ENCODE measurements at regions not wholly inside any gene's neighbourhood (a gene's known extent, or its start where the extent isn't known, plus 50 kb on each side); places are given as distances from the start of the nearest gene placed in this dataset.

DNA sequence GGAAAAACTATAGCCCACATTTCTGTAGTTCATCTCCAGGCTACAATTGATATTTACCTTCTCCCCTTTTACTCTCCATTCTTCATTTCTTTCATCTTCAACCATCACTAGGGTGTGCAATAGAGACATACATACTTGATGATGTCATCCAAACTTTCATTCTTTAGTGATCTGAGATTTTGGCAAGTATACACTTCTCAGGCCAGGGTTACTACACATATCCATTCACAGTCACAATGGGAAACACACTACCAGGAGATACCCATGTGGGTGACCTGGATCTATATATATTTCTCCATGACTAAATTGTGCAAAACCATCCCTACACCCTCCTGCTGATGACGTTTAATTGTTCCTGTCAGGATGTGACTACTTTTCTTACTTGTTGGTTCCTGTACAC lies 769.5 kb upstream of the DPPA4 start:
- TF ChIP-seq ZFX (IDR thresholded peaks at IDR 0.05) = no peak
- TF ChIP-seq, protein P1, sequence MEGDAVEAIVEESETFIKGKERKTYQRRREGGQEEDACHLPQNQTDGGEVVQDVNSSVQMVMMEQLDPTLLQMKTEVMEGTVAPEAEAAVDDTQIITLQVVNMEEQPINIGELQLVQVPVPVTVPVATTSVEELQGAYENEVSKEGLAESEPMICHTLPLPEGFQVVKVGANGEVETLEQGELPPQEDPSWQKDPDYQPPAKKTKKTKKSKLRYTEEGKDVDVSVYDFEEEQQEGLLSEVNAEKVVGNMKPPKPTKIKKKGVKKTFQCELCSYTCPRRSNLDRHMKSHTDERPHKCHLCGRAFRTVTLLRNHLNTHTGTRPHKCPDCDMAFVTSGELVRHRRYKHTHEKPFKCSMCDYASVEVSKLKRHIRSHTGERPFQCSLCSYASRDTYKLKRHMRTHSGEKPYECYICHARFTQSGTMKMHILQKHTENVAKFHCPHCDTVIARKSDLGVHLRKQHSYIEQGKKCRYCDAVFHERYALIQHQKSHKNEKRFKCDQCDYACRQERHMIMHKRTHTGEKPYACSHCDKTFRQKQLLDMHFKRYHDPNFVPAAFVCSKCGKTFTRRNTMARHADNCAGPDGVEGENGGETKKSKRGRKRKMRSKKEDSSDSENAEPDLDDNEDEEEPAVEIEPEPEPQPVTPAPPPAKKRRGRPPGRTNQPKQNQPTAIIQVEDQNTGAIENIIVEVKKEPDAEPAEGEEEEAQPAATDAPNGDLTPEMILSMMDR (conservative IDR thresholded peaks at IDR 0.05) = no peak

DNA sequence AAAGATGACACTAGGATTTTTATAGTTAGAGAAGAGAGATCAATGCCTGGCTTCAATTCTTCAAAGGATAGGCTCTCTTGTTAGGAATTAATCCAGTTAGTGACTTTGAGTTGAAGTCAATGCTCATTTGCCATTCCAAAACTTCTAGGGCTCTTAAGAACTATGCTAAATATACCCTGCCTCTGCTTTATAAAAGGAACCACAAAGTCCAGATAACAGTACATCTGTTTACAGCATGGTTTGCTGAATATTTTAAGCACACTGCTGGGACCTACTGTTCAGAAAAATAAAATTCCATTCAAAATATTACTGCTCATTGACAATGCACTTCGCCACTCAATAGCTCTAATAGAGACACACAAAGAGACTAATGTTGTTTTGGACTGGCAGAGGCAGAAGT lies 786.6 kb upstream of the DPPA4 start:
- no peak overlapping the region for H3K27ac ChIP-seq
- TF ChIP-seq ZFX (IDR thresholded peaks at IDR 0.05) = no peak
- TF ChIP-seq, protein P1 (conservative IDR thresholded peaks at IDR 0.05) = no peak

More for the DNA sequence above, 769.5 kb upstream of the DPPA4 start:
- H3K27ac ChIP-seq = no peak overlapping the region

DNA sequence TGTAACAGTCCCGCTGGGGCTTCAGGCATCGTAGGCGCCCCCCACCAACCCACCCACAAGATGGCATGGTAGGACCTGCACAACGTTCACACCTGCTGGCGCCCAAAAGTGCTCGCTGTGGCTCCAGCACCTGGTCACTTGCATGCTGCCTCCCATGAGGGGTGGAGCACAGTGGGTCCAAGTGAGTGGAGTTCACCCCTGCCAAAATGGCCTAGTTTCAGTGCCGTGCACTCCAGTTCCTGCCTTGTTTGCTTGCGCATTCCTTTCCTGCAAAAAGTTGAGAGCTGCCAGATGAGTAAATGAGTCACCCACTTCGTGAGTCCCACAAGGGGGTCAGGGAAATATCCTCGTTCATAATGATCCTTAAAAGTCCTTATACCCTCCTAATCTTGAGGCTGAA lies 788.7 kb upstream of the DPPA4 start:
- TF ChIP-seq, protein P1 (conservative IDR thresholded peaks at IDR 0.05) = no peak
- TF ChIP-seq ZFX (IDR thresholded peaks at IDR 0.05) = no peak

DNA sequence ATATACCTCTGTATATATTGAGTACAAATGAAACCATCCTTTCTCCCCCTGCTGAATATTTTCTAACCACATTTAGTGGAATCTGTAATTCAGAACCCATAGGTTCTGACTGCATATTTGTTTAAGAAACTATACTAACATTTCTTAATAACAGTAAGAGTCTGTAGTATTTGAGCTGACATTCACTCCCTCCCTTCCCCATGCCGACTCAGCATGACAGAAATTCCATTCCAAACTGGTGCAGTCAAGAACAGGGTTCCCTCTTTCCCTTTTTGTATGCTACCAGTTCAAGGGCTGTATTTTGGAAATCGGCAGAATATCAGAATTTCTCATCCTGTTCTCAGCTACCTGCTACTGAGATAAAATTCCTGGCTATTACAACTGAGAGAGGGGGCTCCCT lies 796.6 kb upstream of the DPPA4 start:
- no peak overlapping the region for H3K27ac ChIP-seq
- TF ChIP-seq ZFX (IDR thresholded peaks at IDR 0.05) = no peak
- TF ChIP-seq, protein P1 (conservative IDR thresholded peaks at IDR 0.05) = no peak

More for the DNA sequence above, 788.7 kb upstream of the DPPA4 start:
- no peak overlapping the region for H3K27ac ChIP-seq

DNA sequence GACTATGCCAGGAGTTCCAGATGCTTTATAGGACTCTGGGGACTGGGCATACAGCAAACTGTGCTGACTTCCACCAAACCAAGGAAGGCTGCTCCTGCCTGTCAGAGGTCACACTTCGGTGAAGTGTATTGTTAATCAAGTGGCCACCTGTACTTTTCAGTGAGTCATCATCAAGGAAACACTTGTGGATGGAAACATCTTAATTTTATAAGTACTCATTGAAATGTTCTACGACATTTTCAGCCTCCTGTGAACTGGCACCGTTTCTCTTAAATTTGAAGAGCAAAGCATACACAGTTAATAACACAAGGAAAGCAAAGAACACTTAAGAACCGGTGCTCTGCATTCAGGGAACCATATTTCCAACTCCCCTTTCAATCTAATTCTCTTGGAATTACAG lies 801.7 kb upstream of the DPPA4 start:
- H3K27ac ChIP-seq = no peak overlapping the region
- no peak for TF ChIP-seq ZFX (IDR thresholded peaks at IDR 0.05)
- TF ChIP-seq, protein P1 (conservative IDR thresholded peaks at IDR 0.05) = no peak

DNA sequence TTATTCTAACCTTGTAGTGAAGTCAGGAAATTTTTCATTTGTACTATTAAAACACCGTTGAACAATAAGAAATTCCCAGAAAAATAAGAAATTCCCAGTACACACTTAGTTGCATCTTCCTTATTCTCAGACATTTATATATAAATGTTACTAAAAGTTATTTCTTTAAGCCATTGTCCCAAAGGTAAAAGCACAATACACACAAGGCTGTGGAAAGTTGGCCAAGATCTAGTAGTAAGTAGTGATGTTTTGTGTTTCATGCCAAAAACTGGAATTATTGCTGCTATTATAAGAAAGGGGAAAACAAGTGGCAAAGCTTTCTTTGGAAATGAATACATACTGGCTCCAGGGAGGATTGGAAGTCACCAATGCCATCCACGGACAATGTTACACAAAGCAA lies 802.5 kb upstream of the DPPA4 start:
- no peak for TF ChIP-seq ZFX (IDR thresholded peaks at IDR 0.05)
- TF ChIP-seq, protein P1 (conservative IDR thresholded peaks at IDR 0.05) = no peak
- no peak overlapping the region for H3K27ac ChIP-seq

DNA sequence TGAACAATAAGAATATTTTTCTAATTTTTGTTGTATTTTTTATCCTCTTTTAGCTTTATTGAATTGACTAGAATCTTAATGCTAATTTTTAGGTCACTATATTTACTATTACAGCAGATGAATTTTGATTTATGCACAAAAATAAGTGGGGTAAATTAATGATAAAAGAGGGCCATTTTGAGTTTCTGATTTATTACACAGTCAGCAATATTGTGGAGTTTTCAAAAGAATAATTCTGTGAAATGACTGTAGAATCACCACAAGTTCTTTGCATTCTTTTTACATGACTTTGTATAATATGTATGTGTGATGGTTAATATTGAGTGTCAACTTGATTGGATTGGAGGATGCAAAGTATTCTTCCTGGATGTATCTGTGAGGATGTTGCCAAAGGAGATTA lies 812.4 kb upstream of the DPPA4 start:
- no peak overlapping the region for H3K27ac ChIP-seq
- TF ChIP-seq ZFX (IDR thresholded peaks at IDR 0.05) = no peak
- TF ChIP-seq, protein P1 (conservative IDR thresholded peaks at IDR 0.05) = no peak
